T-helper 2 cell (primary cell): ENCODE measurements at regions not wholly inside any gene's neighbourhood (a gene's known extent, or its start where the extent isn't known, plus 50 kb on each side); places are given as distances from the start of the nearest gene placed in this dataset.

Source experiments
- DNase-seq, 5 experiments: peaks; one replicate each; pipeline versions ENCODE4 v3.0.0 to v3.0.0-alpha.2; 2012 to 2022

DNA sequence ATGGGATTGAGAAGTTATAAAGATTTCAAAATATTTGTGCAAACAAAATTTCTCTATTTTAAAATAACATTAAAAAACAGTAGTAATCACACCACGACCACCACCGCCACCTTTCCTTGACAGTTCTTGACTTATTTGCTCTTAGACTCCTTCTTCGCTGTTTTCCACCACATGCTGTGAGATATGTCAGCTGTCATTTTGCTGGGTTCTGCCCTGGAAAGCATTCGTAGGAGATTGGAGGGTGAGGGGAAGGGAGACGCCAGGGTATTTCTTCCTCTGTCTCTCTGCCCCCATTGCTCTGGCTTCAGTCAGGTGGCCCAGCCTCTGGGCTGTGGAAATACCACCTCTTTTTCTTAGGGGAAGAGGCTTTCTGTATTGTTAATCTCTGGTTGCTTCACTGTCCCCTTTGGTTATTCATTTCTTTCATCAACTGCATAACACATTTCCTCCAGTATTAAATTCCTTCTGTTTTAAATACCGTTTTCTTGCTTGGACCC is 186.2 kb downstream of the NEDD1 start:
- no peak for DNase-seq

DNA sequence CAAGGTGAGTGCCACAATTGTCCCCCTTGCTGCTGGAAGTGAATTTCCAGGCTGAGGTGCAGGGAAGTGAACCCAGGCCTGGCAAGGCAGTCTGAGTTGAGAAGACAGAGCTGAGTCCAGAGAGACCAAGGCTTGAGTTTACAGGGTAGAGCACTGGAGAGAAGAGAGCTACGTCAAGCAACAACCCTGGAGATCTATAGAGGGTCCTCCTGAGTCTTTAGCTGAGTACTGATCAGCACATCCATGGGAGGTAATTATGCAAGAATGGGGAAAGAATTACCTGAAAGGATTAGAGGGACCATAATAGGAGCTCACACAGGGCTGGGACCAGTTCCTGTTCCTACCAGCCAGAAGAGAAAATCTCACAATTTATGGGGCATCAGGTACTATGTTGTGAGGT is 190.7 kb downstream of the NEDD1 start:
- DNase-seq, result no peak

DNA sequence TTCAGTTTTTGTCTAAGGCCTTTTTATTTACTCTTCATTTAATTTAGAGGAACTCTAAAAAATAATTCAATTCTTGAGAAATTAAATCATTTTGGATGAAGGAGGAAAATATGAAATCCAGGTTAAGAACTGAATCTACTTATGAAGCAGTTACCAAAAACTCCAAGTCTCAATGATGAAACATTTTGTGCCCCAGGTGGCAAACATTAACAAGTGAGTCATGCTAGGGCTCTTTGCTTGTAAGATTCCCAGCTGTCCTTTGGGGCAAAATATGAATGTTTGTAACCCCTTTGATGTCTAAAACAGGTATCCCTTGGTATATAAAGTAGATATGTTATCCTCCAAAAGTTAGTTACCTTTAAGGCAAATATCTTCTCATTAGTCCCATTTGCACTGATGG is 202.4 kb downstream of the NEDD1 start:
- DNase-seq, result no peak

DNA sequence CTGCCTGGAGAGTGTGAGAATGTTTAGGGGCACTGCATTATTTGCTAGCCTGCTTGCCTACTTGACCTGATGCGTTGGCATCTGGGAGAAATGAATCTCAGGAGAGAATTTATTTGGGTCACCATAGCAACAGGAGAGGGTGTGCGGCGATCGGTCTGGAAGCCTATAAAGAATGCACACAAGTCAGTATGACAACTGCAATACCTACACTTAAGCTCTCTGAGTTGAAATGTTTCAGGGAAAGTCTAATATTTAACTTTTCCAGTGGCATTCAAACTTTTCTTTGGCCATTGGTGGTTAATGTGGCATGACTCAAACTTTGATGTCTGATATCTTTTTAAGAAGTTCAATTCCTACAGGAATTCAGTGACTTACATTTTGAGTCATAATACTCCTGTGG is 205.1 kb downstream of the NEDD1 start:
- DNase-seq, result no peak

DNA sequence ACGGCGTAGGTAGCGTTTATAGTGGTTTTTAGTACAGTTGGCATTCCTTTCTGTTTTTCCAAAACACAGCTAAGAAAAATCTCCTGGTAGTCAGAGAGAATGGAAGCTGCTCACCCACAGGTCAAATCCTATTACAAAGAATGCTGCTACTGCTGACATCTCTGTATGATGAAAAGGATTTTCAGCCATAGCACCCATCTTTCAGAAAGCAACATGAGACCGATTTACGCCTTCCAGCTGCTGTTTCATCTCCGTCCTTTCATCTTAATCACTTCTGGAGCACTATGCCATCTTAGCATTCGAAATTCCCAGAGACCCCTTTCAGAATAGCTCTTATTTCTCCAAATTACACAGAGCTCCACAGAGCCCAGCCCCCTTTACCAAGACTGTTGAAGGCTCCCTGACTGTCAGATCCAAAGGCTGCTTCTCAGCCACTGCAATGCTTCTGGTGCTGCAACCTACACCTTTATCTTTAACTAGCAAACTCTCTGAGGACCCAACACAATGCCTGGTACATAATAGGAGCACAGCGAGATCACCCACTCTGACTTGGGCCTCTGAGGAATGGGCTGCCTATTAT is 211.8 kb downstream of the NEDD1 start:
- no peak for DNase-seq

DNA sequence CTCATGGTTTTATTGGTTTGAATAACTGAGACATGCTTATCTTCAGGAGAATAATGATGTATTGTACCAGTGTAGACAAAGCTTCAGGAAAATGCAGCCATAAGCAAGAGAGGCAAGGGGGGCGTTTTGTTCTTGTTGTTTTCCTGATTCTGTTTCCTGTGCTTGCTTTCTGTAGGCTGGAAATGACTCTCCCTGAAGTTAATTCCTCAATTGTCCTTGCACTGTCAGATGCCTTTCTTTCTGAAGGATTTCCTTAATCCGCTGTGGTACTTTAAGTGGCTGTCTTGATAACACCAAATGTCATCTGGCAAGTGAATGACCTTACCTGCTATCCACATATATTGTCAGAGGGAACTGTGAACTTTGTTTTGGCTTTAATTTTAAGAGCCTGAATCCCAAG is 220.0 kb downstream of the NEDD1 start:
- no peak for DNase-seq

DNA sequence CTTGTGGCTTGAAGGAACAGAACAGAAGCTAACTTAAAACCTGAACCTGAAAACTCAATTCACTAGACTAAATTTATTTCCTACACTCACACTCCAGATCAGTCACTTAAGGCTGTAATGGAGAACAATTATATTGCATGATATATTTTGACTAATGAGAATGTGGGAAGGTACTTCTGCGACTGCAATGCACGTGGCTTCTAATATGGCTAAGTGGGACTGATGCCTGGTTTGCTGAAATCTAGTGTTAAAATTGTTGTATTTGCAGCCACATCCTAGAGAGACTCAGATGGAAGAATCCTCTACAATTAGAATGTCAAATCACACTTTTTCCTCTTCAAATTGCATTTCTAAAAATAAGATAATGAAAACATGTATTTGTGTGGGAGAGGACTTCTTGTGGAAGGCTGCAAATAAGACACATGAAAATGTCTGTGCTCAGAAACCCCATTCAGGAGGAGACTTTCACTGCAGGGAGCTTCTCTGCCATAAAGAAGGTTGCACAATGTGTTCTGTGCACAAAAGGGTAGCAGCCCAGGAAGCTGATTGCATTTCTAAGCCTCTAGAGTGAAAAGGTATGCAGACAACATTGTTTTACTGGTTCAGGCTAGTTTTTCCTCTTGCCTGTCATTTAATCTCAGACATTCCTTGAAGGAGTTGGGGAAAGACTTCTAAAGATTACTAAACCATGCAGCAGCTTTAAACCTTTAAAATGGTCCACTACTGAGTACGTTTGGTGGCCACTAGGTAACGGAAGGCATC is 224.3 kb downstream of the NEDD1 start:
- no peak for DNase-seq

DNA sequence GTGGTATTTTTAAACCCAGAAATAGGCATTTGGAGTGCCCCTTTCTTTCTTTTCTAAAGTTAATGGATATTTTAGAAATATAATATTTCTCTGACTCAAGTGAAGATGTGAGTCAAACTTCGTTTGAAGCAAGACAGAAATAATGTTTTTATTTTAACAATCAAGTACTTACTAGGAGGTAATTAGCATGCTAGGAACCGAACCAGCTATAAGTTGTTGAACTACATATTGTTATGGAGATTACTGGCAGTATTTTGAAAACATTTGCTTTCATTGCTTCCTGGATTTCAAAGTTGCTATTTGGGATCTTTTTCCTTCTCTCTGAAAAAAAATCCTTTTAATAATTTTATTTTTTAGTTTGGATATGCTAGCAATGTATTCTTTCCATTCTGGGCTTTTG is 225.2 kb downstream of the NEDD1 start:
- no peak for DNase-seq

DNA sequence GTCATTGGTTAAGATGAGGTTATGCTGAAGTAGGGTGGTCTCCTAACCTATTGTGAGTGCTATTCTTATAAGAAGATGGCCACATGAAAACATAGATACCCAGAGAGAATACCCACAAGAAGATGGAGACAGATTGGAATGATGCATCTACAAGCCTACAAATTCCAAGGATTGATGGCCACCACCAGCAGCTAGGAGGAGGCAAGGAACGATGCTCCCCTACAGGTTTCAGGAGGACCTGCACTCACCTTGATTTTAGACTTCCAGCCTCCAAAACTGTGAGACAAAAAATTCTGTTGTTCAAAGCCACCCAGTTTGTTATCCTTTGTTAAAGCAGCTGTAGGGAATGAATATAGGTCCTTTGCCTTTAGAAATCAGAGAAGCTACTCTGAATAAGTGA is 227.4 kb downstream of the NEDD1 start:
- no peak for DNase-seq

DNA sequence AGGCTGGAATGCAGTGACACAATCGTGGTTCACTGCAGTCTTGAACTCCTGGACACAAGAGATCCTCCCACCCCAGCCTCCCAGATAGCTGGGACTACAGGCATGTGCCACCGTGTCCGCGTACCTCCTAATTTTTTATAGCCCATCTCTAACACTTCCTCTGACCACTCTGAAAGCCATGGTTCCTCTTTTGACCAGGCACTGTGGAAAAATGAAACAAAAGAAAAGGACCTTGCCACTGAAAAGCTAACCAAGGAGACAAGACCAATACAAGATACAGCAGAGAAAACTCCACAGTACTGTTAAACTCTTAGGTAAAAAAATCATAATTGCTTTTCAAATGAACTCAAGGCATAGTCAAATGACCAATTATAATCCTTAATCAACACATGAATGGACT is 233.3 kb downstream of the NEDD1 start:
- no peak for DNase-seq

DNA sequence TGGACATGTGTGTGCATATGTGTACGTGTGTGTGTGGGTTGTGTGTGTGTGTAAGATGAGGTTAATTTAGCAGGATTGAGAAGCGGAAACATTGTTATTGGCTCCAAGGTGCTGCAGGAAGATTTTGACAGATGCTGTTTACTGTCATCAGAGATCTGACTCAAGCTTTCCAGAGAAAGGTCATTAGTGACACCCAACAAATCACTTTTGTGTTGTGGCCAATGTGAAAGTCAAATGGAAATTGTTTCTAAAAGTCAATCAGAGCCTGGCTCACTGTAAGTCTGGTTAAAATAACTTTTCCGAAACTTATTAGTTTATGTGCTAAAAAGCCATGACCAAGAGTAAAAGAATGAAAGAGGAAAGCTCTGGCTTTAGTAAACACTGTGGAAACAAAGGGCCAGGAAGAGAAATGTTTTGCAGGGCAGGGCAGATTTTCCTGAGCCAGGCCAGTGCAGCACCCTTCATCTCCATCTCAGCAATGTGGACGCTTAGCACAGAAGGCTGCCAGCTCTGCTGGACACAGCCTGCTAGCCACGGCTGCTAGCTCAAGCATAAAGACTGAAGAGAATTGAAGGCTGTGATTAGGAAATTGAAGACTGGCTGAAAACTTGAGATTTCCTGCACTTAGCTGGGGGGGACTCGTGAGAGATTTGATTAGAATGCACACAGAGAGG is 235.8 kb downstream of the NEDD1 start:
- DNase-seq, result no peak

DNA sequence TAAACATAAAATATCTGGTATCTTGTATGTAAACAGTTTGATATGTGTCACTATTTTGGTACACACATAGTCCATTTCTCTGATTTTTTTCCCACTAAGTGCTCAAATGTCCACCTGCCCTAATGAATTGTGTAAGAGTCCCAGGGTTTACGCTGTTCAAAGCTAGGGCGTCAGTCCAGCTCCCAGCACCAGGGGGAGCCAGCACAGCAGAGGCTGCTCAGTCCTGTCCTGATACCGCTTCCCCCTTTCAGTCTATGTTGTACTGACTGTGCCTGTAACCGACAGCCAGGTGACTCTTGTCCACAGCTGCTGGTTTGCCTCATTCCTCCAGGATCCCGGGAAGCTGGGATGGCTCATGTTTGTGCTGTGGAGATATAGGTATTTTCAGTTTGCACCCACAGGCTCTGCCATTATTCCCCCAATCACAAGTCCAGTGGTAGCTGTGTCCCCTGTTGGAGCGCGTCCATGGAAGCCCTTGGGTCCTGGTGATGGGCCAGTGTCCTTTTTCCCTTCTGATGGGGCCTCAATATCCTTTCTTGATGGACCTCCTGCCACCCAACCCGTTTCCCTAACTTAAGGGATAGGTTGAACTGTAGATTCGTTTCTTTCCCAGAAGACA is 242.0 kb downstream of the NEDD1 start:
- DNase-seq, result peak in 4 of 5 experiments; percentile 11 to 58 (median 26)

DNA sequence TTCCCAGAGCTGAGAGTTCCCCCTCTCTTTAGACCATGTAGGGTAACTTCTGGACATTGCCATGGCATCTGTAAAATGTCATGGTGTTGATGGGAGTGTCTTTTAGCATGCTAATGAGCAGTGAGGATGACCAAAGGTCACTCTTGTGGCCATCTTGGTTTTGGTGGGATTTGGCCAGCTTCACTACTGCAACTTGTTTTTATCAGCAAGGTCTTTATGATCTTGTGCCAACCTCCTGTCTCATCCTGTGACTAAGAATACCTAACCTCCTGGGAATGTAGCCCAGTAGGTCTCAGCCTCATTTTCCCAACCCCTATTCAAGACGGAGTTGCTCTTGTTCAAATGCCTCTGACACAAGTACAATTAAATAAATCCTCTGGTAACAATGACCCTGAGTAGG is 244.4 kb downstream of the NEDD1 start:
- DNase-seq, result no peak

DNA sequence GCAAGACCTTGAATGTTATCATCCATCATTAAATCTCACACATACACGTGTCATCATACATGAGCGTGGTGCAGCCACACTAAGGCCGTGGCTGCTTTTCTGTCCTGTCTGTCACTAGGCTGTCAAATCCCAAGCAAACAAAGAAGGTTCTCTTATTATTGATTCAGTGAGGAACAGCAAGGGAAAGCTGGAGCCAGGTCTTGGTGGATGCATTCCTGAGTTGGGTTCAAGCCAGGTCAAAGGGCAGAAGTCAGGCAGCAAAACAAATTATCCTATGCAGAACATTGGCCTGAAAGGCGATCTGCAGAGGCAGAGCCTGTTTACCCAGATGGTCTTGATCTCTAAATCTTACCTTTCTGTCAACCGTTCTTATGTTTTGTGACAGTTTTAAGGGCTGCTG is 252.3 kb downstream of the NEDD1 start:
- no peak for DNase-seq

DNA sequence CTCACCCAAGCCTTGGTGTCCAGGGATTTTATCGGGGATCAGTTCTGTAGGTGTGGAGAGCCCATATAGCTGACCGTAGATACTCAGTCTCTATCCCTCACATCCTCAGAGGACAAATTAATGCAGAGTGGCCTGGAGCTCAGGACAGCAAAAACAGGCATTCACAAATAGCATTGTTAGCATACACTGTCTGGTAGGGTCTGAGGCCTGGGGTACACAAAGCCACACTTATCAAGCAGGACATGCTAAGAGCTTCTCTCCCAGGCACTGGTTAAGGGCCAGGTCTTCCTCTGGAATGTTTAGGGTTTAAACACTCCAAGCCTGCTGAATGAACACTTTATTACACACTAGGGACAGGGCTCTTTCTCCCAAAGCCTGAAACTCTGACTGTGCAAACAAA is 253.2 kb downstream of the NEDD1 start:
- no peak for DNase-seq

DNA sequence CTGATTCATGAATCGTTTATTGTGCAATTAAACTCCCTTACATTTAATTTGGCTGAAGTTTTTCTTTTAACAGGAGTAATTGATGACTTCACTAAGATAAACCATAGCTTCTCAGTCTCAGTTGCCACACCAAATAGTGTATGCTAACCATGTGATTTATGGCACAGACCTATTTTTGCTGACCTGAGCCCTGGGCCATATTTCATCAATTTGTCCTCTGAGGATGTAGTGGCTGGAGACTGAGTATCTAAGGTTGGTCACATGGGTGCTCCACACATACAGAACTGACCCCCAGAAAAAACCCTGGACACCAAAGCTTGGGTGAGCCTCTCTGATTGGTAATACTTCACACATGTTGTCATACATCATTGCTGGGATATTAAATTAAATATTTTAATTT is 255.1 kb downstream of the NEDD1 start:
- DNase-seq, result no peak

DNA sequence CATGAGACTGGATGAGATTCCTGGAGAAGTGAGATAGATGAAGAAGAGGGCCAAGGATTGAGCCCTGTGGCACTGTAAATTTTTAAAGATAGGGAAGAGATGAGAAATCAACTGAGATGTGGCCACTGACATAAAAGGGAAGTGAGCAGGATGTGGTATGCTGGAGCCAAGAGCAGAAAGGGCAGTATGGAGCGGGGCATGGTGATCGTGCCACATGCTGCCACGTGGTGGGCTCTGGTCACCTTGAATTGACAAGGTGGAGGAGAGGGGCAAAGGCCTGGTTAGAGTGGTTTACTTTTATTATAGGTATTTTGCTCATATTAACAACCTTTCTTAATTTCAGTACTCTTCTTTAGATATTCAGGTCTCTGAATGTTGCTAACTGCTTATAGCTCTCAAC is 257.9 kb downstream of the NEDD1 start:
- no peak for DNase-seq

DNA sequence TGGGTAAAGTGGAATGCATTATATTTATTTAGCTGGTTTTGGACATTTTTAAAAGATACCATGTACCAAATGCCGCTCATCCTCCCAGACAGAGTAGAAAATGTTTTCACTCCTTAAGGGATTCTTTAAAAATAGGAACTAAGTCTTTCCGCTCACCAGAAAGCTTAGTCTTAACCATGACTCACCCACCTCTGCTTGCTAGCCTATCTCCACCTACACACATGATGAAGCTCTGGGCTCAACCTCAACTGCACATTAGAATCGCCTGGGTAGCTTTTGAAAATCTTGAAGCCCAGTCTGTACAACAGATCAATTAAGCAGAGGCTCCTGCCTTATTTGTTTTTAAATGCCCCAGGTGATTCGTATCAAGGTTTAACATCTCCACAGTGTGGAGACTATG is 260.5 kb downstream of the NEDD1 start:
- no peak for DNase-seq

DNA sequence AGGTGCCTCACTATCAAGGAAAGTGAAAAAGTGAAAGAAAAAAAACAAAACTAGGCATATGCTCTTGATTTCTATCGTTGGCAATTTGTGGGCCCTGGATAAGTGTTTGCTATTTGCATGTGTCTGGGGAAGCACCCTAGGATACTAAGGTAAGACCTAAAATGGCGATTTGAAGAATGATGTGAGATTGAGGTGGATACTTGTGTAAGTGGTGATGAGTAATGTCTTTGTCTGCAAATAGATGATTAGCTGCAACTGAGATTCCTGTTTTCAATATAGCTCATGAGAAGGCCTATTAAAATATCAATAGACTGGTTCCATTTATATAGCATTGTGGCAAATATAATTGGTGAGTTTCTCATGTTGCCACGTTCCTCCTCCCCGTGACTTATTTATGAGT is 261.7 kb downstream of the NEDD1 start:
- no peak for DNase-seq

DNA sequence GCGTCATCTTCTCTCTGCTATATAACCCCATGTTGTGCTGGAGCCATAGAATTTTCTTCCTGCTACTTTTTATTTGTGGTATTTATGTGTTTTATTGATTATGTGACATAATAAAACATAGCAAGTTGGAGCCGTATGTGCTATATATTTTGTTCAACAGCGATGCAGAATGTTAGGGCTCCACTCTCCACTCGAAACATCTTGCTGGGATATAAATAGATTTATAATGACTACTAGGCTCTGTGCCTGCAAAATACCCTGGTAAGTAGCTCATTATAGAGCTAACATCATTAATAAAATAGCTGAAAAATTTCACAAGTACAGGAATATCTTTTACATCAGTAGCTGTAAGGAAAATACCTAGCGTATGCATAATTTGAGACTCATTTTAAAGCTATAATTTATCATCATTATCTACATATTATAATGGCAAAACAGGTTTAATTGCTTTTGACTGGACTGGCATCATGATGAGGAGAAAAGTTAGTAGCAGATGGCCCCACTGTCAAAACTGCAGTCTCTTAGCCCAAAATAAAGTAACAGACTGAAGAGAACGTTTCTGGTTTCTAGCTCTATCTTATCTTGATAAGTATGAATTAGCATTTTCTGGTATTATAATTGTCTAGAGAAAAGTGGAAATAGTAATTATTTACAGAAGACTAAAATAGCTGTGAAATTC is 263.0 kb downstream of the NEDD1 start:
- no peak for DNase-seq

DNA sequence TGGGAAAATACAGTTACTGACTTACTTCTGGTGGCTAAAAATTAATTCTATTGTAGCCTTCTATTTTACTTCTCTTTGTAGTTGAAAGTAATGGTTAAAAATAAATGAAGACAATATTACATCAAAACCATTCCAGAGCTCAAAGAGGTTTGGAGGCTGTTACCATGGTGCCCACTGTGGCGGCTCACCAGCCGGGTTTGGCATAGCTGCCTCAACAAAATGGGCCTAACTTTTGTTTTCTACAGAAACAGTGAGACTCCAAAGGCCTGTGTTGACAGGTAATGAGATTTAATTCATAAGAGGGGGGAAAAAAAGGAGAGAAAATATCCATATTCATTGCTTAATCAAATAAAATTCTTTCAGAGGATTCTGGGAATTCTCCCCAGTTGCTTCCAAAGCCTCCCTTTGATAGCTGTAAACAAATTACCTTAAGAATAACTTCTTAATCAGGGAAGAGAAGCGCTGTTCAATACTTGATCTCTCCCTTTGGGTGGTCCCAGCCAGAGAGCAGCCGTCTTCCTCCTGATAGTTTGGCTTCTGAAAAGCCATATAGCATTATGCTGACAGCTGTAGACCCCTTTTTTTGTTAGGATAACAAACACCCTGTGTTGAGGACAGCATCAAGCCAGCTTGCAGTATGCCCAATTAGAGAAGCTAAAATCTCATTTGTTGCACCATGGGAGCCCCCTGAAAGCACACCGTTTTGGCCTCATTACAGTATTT is 266.8 kb downstream of the NEDD1 start:
- DNase-seq, result no peak

DNA sequence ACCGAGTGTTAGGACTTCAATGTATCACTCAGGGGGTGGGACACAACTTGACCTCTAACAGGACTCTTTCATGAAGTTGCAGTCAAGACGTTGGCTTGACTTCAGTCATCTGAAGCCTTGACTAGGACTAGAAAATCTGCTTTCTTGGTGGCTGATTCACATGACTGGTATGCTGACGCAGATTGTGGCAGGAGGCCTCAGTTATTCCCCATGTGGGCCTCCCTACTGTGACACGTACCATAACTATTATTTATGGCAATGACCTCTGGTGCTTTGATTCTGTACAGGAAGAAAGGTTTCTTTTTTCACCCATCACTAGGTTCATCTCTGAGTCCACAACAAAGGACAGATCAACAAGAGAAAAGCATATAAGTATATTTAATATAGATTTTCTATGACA is 270.4 kb downstream of the NEDD1 start:
- DNase-seq, result no peak
